Prostate gland (tissue), 2 donors: ENCODE measurements at regions not wholly inside any gene's neighbourhood (a gene's known extent, or its start where the extent isn't known, plus 50 kb on each side); places are given as distances from the start of the nearest gene placed in this dataset.

ENCODE experiments used
- POLR2A ChIP-seq: fragments of 450-650 bp; IDR thresholded peaks from one replicate; pipeline ENCODE4 v1.6.1; 2016; ENCODE audit warnings: antibody characterized with exemption, mild to moderate bottlenecking
- TF ChIP-seq, protein P1 (sequence below), 4 experiments: fragments of 200-600 bp in 2 of 4; fragments of 450-650 bp in 2 of 4; sonication (generic) in 2 of 4; IDR thresholded peaks; 1 replicate in 3 of 4; 2 replicates in 1 of 4; pipeline ENCODE4 v1.5.1; 2016 to 2019; ENCODE audit warnings: antibody characterized with exemption in 4 of 4, mild to moderate bottlenecking in 2 of 4, moderate library complexity in 2 of 4

DNA sequence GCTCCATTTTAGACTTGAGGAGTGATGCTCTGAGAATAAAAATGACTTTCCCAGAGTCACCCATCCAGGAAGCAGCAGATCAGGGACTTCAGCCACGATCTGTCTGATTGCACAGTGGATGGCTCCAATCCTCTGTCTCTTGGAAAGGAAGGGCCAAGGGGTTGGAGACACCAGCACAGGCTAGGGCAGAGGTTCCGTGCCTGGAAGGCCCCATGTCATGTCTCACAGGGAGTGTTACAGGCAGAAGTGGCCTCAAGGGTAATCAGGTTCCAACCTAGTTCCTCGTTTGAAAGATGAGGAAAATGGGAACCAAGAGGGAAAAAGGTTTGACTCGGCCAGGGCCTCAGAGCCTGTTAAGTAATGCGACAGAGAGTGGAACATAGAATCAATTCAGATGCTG, 160.0 kb downstream of the EFNB1 start:
- no peak for TF ChIP-seq POLR2A
- TF ChIP-seq, protein P1, sequence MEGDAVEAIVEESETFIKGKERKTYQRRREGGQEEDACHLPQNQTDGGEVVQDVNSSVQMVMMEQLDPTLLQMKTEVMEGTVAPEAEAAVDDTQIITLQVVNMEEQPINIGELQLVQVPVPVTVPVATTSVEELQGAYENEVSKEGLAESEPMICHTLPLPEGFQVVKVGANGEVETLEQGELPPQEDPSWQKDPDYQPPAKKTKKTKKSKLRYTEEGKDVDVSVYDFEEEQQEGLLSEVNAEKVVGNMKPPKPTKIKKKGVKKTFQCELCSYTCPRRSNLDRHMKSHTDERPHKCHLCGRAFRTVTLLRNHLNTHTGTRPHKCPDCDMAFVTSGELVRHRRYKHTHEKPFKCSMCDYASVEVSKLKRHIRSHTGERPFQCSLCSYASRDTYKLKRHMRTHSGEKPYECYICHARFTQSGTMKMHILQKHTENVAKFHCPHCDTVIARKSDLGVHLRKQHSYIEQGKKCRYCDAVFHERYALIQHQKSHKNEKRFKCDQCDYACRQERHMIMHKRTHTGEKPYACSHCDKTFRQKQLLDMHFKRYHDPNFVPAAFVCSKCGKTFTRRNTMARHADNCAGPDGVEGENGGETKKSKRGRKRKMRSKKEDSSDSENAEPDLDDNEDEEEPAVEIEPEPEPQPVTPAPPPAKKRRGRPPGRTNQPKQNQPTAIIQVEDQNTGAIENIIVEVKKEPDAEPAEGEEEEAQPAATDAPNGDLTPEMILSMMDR (IDR thresholded peaks at IDR 0.05): no peak
